PC-9 (cell line): ENCODE measurements at regions not wholly inside any gene's neighbourhood (a gene's known extent, or its start where the extent isn't known, plus 50 kb on each side); places are given as distances from the start of the nearest gene placed in this dataset.

ENCODE experiments used
- CTCF ChIP-seq: fragments of 200-600 bp; sonication (generic); conservative IDR thresholded peaks from 2 replicates; pipeline ENCODE4 v1.6.1; 2017; ENCODE audit warnings: mixed run types, antibody characterized with exemption, mild to moderate bottlenecking, moderate library complexity
- EZH2 ChIP-seq: fragments of 200-600 bp; sonication (generic); IDR thresholded peaks from 2 replicates; pipeline ENCODE4 v1.8.0; 2017; ENCODE audit warnings: antibody characterized with exemption, low read depth

- TF ChIP-seq CTCF = peak; percentile 92
- no peak for TF ChIP-seq EZH2
These were observed 928.7 kb downstream of the IPMK start for GRCh38 chr10:57338823-57339558.
